GM13977 (cell line): ENCODE measurements at regions not wholly inside any gene's neighbourhood (a gene's known extent, or its start where the extent isn't known, plus 50 kb on each side); places are given as distances from the start of the nearest gene placed in this dataset.
"Not testable (repeated sequence)": the region's sequence is repeated elsewhere in the genome, so short reads cannot be mapped to it uniquely, and the experiment has no call there.

Source experiments
- DNase-seq: peaks from one replicate; pipeline ENCODE4 v3.0.0; 2012; ENCODE audit warnings: low spot score
- in situ Hi-C: fragments of 300-500 bp; cut with MboI; formaldehyde crosslinking; loops from one replicate; pipeline ENCODE4 v1.12.0; 2022; ENCODE audit warnings: low sequenced_read_pairs, low pct_unique_long_range_greater_than_20kb, mixed read lengths, inconsistent platforms; ENCODE audit not compliant: unreplicated experiment
- TF ChIP-seq, protein P1 (sequence below): IDR thresholded peaks from 2 replicates; pipeline ENCODE4 v1.5.1; 2012; ENCODE audit warnings: mild to moderate bottlenecking, control low read depth; ENCODE audit not compliant: insufficient read depth; ENCODE audit errors: extremely low read depth, missing control alignments

DNA sequence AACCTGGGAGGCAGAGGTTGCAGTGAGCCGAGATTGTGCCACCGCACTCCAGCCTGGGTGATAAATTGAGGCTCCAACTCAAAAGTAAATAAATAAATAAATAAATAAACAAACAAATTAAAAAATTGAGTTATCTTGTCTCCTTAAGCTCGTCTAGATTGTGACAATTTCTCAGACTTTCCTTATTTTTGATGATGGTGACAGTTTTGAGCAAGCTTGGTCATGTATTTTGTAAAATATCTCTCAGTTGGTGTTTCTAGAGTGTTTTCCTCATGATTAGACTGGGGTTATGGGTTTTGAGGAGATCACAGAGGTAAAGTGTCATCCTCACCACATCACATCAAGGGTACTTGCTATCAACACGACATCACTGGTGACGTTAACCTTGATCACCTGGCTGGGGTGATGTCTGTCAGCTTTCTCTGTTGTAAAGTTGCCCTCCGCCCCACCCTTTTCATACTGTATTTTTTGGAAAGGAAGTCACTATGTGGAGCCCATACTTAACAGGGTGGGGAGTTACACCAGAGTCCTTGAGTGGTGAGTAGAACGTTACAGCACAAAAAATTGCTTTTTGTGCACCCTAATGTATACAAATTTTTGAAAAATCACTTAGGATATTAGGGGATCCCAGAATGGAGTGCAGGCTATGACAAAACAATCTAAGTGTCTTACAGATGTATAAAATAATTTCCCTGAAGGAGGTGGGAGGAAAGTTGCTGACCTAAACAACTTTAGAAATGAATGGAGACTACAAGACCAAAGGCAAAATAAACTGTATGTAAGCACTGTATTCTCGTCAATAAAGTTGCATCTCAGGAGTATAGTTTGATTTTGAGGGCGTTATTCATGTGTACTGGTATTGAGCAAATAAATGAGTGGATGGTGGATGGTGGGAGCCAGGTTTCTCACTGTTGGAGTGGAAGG, 116.4 kb upstream of the SGK1 start:
- in situ Hi-C loops = no loop called here
- no peak for DNase-seq
- TF ChIP-seq, protein P1, sequence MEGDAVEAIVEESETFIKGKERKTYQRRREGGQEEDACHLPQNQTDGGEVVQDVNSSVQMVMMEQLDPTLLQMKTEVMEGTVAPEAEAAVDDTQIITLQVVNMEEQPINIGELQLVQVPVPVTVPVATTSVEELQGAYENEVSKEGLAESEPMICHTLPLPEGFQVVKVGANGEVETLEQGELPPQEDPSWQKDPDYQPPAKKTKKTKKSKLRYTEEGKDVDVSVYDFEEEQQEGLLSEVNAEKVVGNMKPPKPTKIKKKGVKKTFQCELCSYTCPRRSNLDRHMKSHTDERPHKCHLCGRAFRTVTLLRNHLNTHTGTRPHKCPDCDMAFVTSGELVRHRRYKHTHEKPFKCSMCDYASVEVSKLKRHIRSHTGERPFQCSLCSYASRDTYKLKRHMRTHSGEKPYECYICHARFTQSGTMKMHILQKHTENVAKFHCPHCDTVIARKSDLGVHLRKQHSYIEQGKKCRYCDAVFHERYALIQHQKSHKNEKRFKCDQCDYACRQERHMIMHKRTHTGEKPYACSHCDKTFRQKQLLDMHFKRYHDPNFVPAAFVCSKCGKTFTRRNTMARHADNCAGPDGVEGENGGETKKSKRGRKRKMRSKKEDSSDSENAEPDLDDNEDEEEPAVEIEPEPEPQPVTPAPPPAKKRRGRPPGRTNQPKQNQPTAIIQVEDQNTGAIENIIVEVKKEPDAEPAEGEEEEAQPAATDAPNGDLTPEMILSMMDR = no peak

DNA sequence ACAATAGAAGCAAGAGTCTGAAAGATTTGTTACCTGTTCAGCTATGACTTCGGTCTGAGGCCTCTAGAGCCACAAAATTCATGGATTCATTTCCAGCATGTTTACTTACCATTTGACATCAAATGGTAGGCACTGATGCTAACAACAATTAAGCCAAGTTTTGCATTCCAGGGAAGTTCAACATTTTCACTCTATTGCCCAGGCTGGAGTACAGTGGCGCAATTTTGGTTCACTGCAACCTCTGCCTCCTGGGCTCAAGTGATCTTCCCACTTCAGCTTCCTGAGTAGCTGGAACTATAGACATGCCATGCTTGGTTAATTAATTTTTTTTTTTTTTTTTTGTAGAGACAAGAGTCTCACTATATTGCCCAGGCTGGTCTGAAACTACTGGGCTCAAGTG, 114.1 kb upstream of the SGK1 start:
- in situ Hi-C loops = no loop called here
- no peak for DNase-seq
- TF ChIP-seq, protein P1 = no peak

DNA sequence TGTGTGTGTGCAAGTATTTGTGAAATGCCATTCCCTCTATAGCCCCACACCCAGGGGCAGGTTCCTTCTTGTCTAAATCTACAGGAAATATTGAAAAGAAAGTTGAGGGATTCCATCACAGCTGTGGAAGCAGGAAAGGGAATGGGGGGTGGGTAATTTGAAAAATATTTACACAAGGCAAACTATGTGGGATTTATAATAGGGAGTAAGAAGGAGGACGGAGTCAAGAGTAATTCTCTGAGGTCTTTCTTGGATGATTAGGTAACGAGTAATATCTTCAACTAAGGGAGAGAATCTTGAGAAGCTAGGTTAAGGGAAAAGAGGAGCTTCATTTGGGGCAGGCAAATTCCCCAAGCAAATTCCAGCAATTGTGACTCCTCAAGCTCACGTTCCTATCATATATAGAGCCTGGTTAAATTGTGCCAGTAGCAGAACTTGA, 113.5 kb upstream of the SGK1 start:
- in situ Hi-C loops = no loop called here
- DNase-seq = no peak
- TF ChIP-seq, protein P1 = no peak

DNA sequence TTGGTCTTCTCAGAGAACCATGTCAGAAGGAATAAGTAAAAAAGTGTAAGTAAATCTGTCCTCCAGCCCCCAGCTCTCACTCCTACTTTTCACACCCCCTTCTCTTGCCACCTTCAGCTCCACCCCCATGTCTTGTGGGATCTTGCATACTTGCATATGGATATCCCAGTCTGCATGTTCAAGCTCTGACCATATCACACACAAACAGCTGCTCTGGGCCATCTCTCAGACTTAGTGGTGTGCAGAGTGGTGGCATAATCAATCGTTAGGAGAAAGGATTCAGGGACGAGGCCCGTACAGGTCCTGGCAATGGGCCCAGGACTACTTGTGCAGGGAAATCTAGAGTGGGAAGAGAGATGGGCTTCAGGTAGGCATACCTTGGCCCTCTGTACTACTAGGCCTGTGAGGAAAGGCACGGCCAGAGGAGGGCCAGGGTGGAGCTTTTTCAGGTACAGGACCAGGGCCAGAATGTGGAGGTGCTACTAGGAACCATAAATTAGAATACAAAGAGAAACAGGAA, 112.0 kb upstream of the SGK1 start:
- TF ChIP-seq, protein P1 = no peak
- in situ Hi-C loops = no loop called here
- no peak for DNase-seq

DNA sequence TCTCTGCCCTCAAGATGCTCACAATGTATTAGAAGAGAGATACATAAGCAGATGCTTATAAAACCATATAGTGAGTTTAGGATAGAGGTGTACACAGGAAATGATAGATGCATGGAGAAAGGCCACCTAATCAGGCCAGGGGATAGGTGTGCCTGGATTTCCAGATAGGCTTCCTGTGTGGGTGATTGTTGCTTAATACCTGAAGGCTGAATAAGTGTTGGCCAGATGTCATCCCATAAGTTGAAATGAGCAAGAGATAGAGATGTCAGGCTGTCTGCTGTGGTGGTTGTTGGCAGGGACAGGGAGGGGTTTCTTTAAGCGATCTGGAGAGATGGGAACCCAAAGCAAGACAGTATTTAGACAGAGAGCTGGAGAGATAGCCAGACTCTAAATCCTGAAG, 109.8 kb upstream of the SGK1 start:
- no peak for DNase-seq
- in situ Hi-C loops = no loop called here
- TF ChIP-seq, protein P1 = no peak

DNA sequence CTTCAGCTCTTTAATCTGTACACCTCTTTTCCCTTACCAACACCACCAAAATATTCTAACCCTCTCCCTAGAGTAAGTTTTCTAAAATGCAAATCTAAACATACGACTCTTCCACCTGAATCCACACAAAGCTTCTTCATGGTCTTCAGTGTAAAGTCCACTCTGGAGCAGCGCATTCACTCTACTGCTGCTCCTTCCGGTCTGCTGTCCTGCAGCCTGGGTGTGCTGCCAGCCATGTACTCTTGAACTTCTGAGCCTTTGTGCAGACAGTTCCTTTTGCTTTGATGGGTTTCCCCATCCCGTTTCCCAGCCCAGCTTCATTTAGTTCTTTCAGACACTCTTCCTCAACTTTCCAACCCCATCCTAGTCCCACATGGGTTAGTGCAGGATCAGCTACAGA, 108.7 kb upstream of the SGK1 start:
- TF ChIP-seq, protein P1 = no peak
- DNase-seq = no peak
- in situ Hi-C loops = no loop called here

DNA sequence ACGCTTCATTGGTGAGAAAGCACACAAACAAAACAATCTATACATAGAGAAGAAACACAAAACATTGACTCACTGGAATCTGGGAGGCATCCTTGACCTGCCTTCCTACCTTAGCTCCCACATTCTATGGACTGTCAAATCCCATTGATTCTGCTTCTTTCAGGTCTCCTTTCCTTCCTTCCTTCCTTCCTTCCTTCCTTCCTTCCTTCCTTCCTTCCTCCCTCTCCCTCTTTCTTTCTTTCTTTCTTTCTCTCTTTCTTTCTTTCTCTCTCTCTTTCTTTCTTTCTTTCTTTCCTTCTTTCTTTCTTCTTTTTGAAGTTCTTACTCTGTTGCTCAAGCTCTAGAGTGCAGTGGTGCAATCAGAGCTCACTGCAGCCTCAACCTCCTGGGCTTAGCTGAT, 108.0 kb upstream of the SGK1 start:
- DNase-seq, in situ Hi-C loops: not testable (repeated sequence)
